ENCODE measurements at regions not wholly inside any gene's neighbourhood (a gene's known extent, or its start where the extent isn't known, plus 50 kb on each side); places are given as distances from the start of the nearest gene placed in this dataset.
A peak's percentile ranks its signal among the peaks of the same experiment; 100 is the strongest.
"Not testable (repeated sequence)": the region's sequence is repeated elsewhere in the genome, so short reads cannot be mapped to it uniquely, and the experiment has no call there.

- not testable (repeated sequence) for H3K4me1 Mint-ChIP-seq; DNase-seq (ENCODE audit: low spot score in 2 of 2); H3K36me3 Mint-ChIP-seq; H3K27ac Mint-ChIP-seq; ATAC-seq (ENCODE audit: low read depth); H3K9me3 Mint-ChIP-seq; H3K27me3 Mint-ChIP-seq; H3K4me3 Mint-ChIP-seq
Observed at GRCh38 chr15:85196697-85197096, 183.7 kb upstream of the AKAP13 start.

- not testable (repeated sequence) for H3K36me3 Mint-ChIP-seq; DNase-seq (ENCODE audit: low spot score in 2 of 2); ATAC-seq (ENCODE audit: low read depth); H3K4me3 Mint-ChIP-seq; H3K4me1 Mint-ChIP-seq; H3K9me3 Mint-ChIP-seq; H3K27me3 Mint-ChIP-seq; H3K27ac Mint-ChIP-seq
Observed at GRCh38 chr15:85197582-85197981, 182.8 kb upstream of the AKAP13 start.

GRCh38 chr15:85198432-85198831 is 182.0 kb upstream of the AKAP13 start:
- not testable (repeated sequence) for H3K4me3 Mint-ChIP-seq; H3K27ac Mint-ChIP-seq; H3K4me1 Mint-ChIP-seq; ATAC-seq (ENCODE audit: low read depth); H3K27me3 Mint-ChIP-seq; H3K9me3 Mint-ChIP-seq; H3K36me3 Mint-ChIP-seq; DNase-seq (ENCODE audit: low spot score in 2 of 2)

GRCh38 chr15:85200215-85200614 is 180.2 kb upstream of the AKAP13 start:
- not testable (repeated sequence) for DNase-seq (ENCODE audit: low spot score in 2 of 2); H3K9me3 Mint-ChIP-seq; H3K27me3 Mint-ChIP-seq; H3K27ac Mint-ChIP-seq; H3K4me1 Mint-ChIP-seq; H3K4me3 Mint-ChIP-seq; H3K36me3 Mint-ChIP-seq
- peak; percentile 95 for ATAC-seq (ENCODE audit: low read depth)

- H3K9me3 Mint-ChIP-seq; ATAC-seq (ENCODE audit: low read depth); H3K27me3 Mint-ChIP-seq; H3K27ac Mint-ChIP-seq; H3K36me3 Mint-ChIP-seq; H3K4me1 Mint-ChIP-seq; DNase-seq (ENCODE audit: low spot score in 2 of 2); H3K4me3 Mint-ChIP-seq: not testable (repeated sequence)
Observed at GRCh38 chr15:85201118-85201793, 179.1 kb upstream of the AKAP13 start.

- H3K4me1 Mint-ChIP-seq, H3K4me3 Mint-ChIP-seq: not testable (repeated sequence)
Observed at GRCh38 chr15:85204481-85204880, 175.9 kb upstream of the AKAP13 start.

GRCh38 chr15:85233791-85234325 is 146.5 kb upstream of the AKAP13 start:
- H3K4me3 Mint-ChIP-seq; ATAC-seq (ENCODE audit: low read depth); H3K36me3 Mint-ChIP-seq; H3K4me1 Mint-ChIP-seq; DNase-seq (ENCODE audit: low spot score in 2 of 2); H3K9me3 Mint-ChIP-seq; H3K27me3 Mint-ChIP-seq; H3K27ac Mint-ChIP-seq: not testable (repeated sequence)

More at GRCh38 chr15:85204481-85204880, 175.9 kb upstream of the AKAP13 start:
- H3K27me3 Mint-ChIP-seq; DNase-seq (ENCODE audit: low spot score in 2 of 2); H3K9me3 Mint-ChIP-seq; H3K27ac Mint-ChIP-seq; ATAC-seq (ENCODE audit: low read depth); H3K36me3 Mint-ChIP-seq: not testable (repeated sequence)

GRCh38 chr15:85234450-85235196 is 145.8 kb upstream of the AKAP13 start:
- H3K9me3 Mint-ChIP-seq; DNase-seq (ENCODE audit: low spot score in 2 of 2); H3K4me1 Mint-ChIP-seq; ATAC-seq (ENCODE audit: low read depth); H3K36me3 Mint-ChIP-seq; H3K27ac Mint-ChIP-seq; H3K27me3 Mint-ChIP-seq: not testable (repeated sequence)
- H3K4me3 Mint-ChIP-seq: peak overlapping the region; percentile 59

- H3K36me3 Mint-ChIP-seq; H3K27ac Mint-ChIP-seq; H3K4me1 Mint-ChIP-seq; H3K27me3 Mint-ChIP-seq; H3K9me3 Mint-ChIP-seq; H3K4me3 Mint-ChIP-seq; DNase-seq (ENCODE audit: low spot score in 2 of 2); ATAC-seq (ENCODE audit: low read depth): not testable (repeated sequence)
Observed at GRCh38 chr15:85244056-85244455, 136.3 kb upstream of the AKAP13 start.

- H3K9me3 Mint-ChIP-seq; H3K27ac Mint-ChIP-seq; H3K4me3 Mint-ChIP-seq; H3K27me3 Mint-ChIP-seq; DNase-seq (ENCODE audit: low spot score in 2 of 2); H3K36me3 Mint-ChIP-seq; ATAC-seq (ENCODE audit: low read depth); H3K4me1 Mint-ChIP-seq: not testable (repeated sequence)
Observed at GRCh38 chr15:85250938-85251542, 129.4 kb upstream of the AKAP13 start.

- peak overlapping the region; percentile 33 for H3K4me3 Mint-ChIP-seq
- peak; percentile 41 for ATAC-seq (ENCODE audit: low read depth)
Observed at GRCh38 chr15:85253196-85253915, 127.0 kb upstream of the AKAP13 start.

GRCh38 chr15:85254961-85255360 is 125.4 kb upstream of the AKAP13 start:
- H3K27ac Mint-ChIP-seq; H3K9me3 Mint-ChIP-seq; H3K27me3 Mint-ChIP-seq; H3K4me3 Mint-ChIP-seq; DNase-seq (ENCODE audit: low spot score in 2 of 2); ATAC-seq (ENCODE audit: low read depth); H3K4me1 Mint-ChIP-seq; H3K36me3 Mint-ChIP-seq: not testable (repeated sequence)

More at GRCh38 chr15:85253196-85253915, 127.0 kb upstream of the AKAP13 start:
- H3K27ac Mint-ChIP-seq; DNase-seq (ENCODE audit: low spot score in 2 of 2); H3K9me3 Mint-ChIP-seq; H3K4me1 Mint-ChIP-seq; H3K36me3 Mint-ChIP-seq; H3K27me3 Mint-ChIP-seq: not testable (repeated sequence)

- H3K27ac Mint-ChIP-seq; H3K4me3 Mint-ChIP-seq; H3K4me1 Mint-ChIP-seq; H3K27me3 Mint-ChIP-seq; DNase-seq (ENCODE audit: low spot score in 2 of 2); ATAC-seq (ENCODE audit: low read depth); H3K36me3 Mint-ChIP-seq; H3K9me3 Mint-ChIP-seq: not testable (repeated sequence)
Observed at GRCh38 chr15:85255502-85255901, 124.9 kb upstream of the AKAP13 start.
